Pancreas (tissue), 10 donors: ENCODE measurements at regions not wholly inside any gene's neighbourhood (a gene's known extent, or its start where the extent isn't known, plus 50 kb on each side); places are given as distances from the start of the nearest gene placed in this dataset.

Experiments used
- ATAC-seq, 4 donors: fragments of 200-7000 bp; cut with Tn5 transposase; one replicate each; pipeline versions ENCODE4 v1.8.0 to v1.9.1; 2020; ENCODE audit warnings: mild to moderate bottlenecking in 4 of 4, moderate library complexity in 4 of 4
- DNase-seq, 6 donors: peaks; one replicate each; pipeline ENCODE4 v3.0.0-alpha.2; 2020
- FAIRE-seq: peaks from 2 replicates; lab custom pipeline; 2012; peaks lifted over from hg19 to GRCh38; lab: Jason Lieb, UNC
- H3K27ac ChIP-seq, 4 donors: fragments of 200-600 bp; sonication (generic); 1 replicate in 3 of 4; 2 replicates in 1 of 4; pipeline versions ENCODE4 v1.5.0 to v1.8.0; 2020
- H3K27me3 ChIP-seq, 4 donors: fragments of 200-600 bp; one replicate each; pipeline ENCODE4 v1.8.0; 2021
- H3K36me3 ChIP-seq, 3 donors: fragments of 200-600 bp; sonication (generic) in 1 of 3; one replicate each; pipeline versions ENCODE4 v1.5.0 to v1.8.0; 2020 to 2021
- H3K4me1 ChIP-seq, 3 donors: fragments of 200-600 bp; one replicate each; pipeline ENCODE4 v1.8.0; 2021
- H3K4me3 ChIP-seq, 4 donors: fragments of 200-600 bp; sonication (generic) in 2 of 4; one replicate each; pipeline versions ENCODE4 v1.5.0 to v1.8.0; 2020 to 2021
- H3K9me3 ChIP-seq, 4 donors: fragments of 200-600 bp; one replicate each; pipeline ENCODE4 v1.8.0; 2021
- CTCF ChIP-seq, 4 donors: fragments of 200-600 bp; sonication (generic) in 3 of 4; IDR thresholded peaks; one replicate each; pipeline versions ENCODE4 v1.5.0 to v1.8.0; 2021; ENCODE audit warnings: antibody characterized with exemption in 4 of 4
- WGBS, 2 donors: extraction: QIAGEN DNeasy Blood & Tissue Kit; methylation state at CpG; one replicate each; pipeline ENCODE4 v1.1.7; 2013; 5-methylcytosine and 5-hydroxymethylcytosine counted together
- intact Hi-C, 3 donors: fragments of 100-400 bp; cut with DNase I; formaldehyde crosslinking; loops; one replicate each; pipeline versions ENCODE4 v1.11.1 to v1.14.2; 2022
- donor health status: healthy with polysubstance abuse.
- donor health status: DM: no; HTN: no; CAD: no; lungs with moderate emphysema.
- donor health status: DM: no; HTN: no; CAD: no.
- donor health status: control.
- donor health status: control.
- donor health status: Bipolar disorder and iron deficiency.
- donor health status: DM: yes; HTN: yes; CAD: no.
- donor health status: DM: no; HTN: no; CAD: no.
- donor health status: DM: no; HTN: no; CAD: no.
- donor health status: DM: yes; HTN: yes; CAD: no.

GRCh38 chr12:34289431-34290380 lies 267.4 kb downstream of the ALG10 start:
- TF ChIP-seq CTCF (IDR thresholded peaks at IDR 0.05) = no peak
- Histone ChIP-seq H3K27ac (no peak overlapping the region), H3K9me3 (peaks cover 0 to 1% (median 0%) of the 10 kb centered on the region in 4 donors), H3K36me3 (no peaks in the 10 kb centered on the region), H3K4me3 (no peak overlapping the region), H3K4me1 (no peaks in the 10 kb centered on the region), H3K27me3 (no peaks in the 10 kb centered on the region)
- WGBS, 2 donors = 59 to 61% methylated on average over 49 of the region's 49 CpGs
- DNase-seq = peak in 3 of 6 donors; percentile 3 to 38 (median 33)
- intact Hi-C loops = no loop called here
- ATAC-seq = no peak
- no peak for FAIRE-seq

- DNase-seq (peak in 1 of 6 donors; percentile 13), ATAC-seq (no peak), FAIRE-seq (no peak)
- no peaks in the 10 kb centered on the region for H3K27me3 ChIP-seq
- TF ChIP-seq CTCF (IDR thresholded peaks at IDR 0.05) = no peak
- no peaks in the 10 kb centered on the region for H3K9me3 ChIP-seq
- whole genome bisulfite sequencing, 2 donors = 45 to 53% methylated on average over 27 of the region's 27 CpGs
- no peaks in the 10 kb centered on the region for H3K36me3 ChIP-seq
- no peak overlapping the region for H3K4me3 ChIP-seq
- intact Hi-C loops = no loop called here
- no peak overlapping the region for H3K27ac ChIP-seq
- H3K4me1 ChIP-seq = no peaks in the 10 kb centered on the region
Measured at GRCh38 chr12:34290381-34290995, 268.2 kb downstream of the ALG10 start.

- Histone ChIP-seq H3K9me3 (no peaks in the 10 kb centered on the region), H3K4me3 (no peak overlapping the region), H3K36me3 (no peaks in the 10 kb centered on the region), H3K4me1 (no peaks in the 10 kb centered on the region), H3K27me3 (no peaks in the 10 kb centered on the region), H3K27ac (no peak overlapping the region)
- TF ChIP-seq CTCF (IDR thresholded peaks at IDR 0.05) = no peak
- DNase-seq = peak in 3 of 6 donors; percentile 6 to 20 (median 19)
- 62 to 80% methylated on average over 17 of the region's 17 CpGs for WGBS, 2 donors
- no peak for FAIRE-seq
- no peak for ATAC-seq
- intact Hi-C loops = no loop called here
Measured at GRCh38 chr12:34291001-34291400, 268.7 kb downstream of the ALG10 start.

- no peak for FAIRE-seq
Measured at GRCh38 chr12:34291426-34291901, 269.2 kb downstream of the ALG10 start.

More at GRCh38 chr12:34291426-34291901, 269.2 kb downstream of the ALG10 start:
- ATAC-seq = no peak
- H3K4me3 ChIP-seq = no peak overlapping the region
- no peak overlapping the region for H3K27ac ChIP-seq
- 68 to 77% methylated on average over 16 to 19 of the region's 19 CpGs for WGBS, 2 donors
- peak in 2 of 6 donors; percentile 4 to 30 for DNase-seq
- intact Hi-C loops = no loop called here
- no peaks in the 10 kb centered on the region for H3K4me1 ChIP-seq
- no peak for TF ChIP-seq CTCF (IDR thresholded peaks at IDR 0.05)
- H3K36me3 ChIP-seq = no peaks in the 10 kb centered on the region
- H3K9me3 ChIP-seq = no peaks in the 10 kb centered on the region
- no peaks in the 10 kb centered on the region for H3K27me3 ChIP-seq
